HG03135 (cell line): ENCODE measurements at regions not wholly inside any gene's neighbourhood (a gene's known extent, or its start where the extent isn't known, plus 50 kb on each side); places are given as distances from the start of the nearest gene placed in this dataset.
"Not testable (repeated sequence)": the region's sequence is repeated elsewhere in the genome, so short reads cannot be mapped to it uniquely, and the experiment has no call there.

ENCODE experiments used
- ATAC-seq: cut with Tn5 transposase; IDR thresholded peaks from one replicate; pipeline ENCODE4 v1.9.1; 2021; ENCODE audit warnings: mild to moderate bottlenecking, moderate library complexity; ENCODE audit not compliant: unreplicated experiment

- ATAC-seq = no peak
These were observed 317.9 kb upstream of the HTR1E start for GRCh38 chr6:86619428-86619827.

- no peak for ATAC-seq
These were observed 322.0 kb upstream of the HTR1E start for GRCh38 chr6:86615299-86615698.

GRCh38 chr6:86609549-86610388 is 327.6 kb upstream of the HTR1E start:
- ATAC-seq = no peak

- ATAC-seq = not testable (repeated sequence)
These were observed 334.0 kb upstream of the HTR1E start for GRCh38 chr6:86603364-86603763.

GRCh38 chr6:86602093-86602492 is 335.2 kb upstream of the HTR1E start:
- ATAC-seq = not testable (repeated sequence)

- ATAC-seq = not testable (repeated sequence)
These were observed 338.4 kb upstream of the HTR1E start for GRCh38 chr6:86598969-86599368.

- ATAC-seq = no peak
These were observed 341.7 kb upstream of the HTR1E start for GRCh38 chr6:86595641-86596040.

GRCh38 chr6:86586195-86586594 is 351.1 kb upstream of the HTR1E start:
- ATAC-seq = no peak

GRCh38 chr6:86581833-86582232 is 355.5 kb upstream of the HTR1E start:
- no peak for ATAC-seq

- no peak for ATAC-seq
These were observed 374.1 kb upstream of the HTR1E start for GRCh38 chr6:86563197-86563596.

- ATAC-seq = no peak
These were observed 379.0 kb upstream of the HTR1E start for GRCh38 chr6:86558318-86558717.

- ATAC-seq = no peak
These were observed 400.0 kb upstream of the HTR1E start for GRCh38 chr6:86537292-86537861.

- ATAC-seq = no peak
These were observed 401.2 kb upstream of the HTR1E start for GRCh38 chr6:86536121-86536520.

GRCh38 chr6:86535100-86535499 is 402.2 kb upstream of the HTR1E start:
- no peak for ATAC-seq

GRCh38 chr6:86529635-86530034 is 407.7 kb upstream of the HTR1E start:
- ATAC-seq = no peak

GRCh38 chr6:86526238-86526637 is 411.1 kb upstream of the HTR1E start:
- ATAC-seq = no peak

GRCh38 chr6:86516087-86516486 is 421.2 kb upstream of the HTR1E start:
- ATAC-seq = no peak

- no peak for ATAC-seq
These were observed 425.4 kb upstream of the HTR1E start for GRCh38 chr6:86511962-86512361.

GRCh38 chr6:86508230-86508629 is 429.1 kb upstream of the HTR1E start:
- no peak for ATAC-seq

- no peak for ATAC-seq
These were observed 434.8 kb upstream of the HTR1E start for GRCh38 chr6:86502497-86502896.

- no peak for ATAC-seq
These were observed 437.3 kb upstream of the HTR1E start for GRCh38 chr6:86500035-86500434.

GRCh38 chr6:86489042-86489441 is 448.3 kb upstream of the HTR1E start:
- ATAC-seq = not testable (repeated sequence)
